ENCODE measurements at regions not wholly inside any gene's neighbourhood (a gene's known extent, or its start where the extent isn't known, plus 50 kb on each side); places are given as distances from the start of the nearest gene placed in this dataset.

DNA sequence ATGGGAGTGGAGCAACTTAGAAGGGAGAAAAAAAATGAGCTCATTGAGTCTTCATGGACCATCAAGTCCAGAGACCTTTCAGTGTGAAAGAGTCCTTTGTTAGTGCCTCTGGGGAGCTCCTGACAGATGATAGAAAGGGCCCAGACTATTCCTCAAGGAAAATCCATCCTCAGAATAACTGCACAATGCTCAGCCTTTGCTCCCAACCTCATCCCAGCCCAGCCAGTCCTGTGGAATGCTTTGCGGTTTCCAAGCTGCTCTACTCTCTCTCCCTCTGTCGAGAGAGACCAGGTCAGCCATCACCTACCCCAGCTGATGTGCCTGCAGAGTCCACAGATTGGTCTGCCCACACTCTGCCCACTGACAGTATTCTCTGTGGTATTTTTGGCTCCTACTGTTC is 406.2 kb downstream of the MFSD1 start:
- H3K36me3 Mint-ChIP-seq (ENCODE audit: low read depth) = no peaks in the 10 kb centered on the region
- no peak overlapping the region for H3K27ac Mint-ChIP-seq
- ATAC-seq = no peak
- ChIA-PET POLR2A (no interaction called here), CTCF (interaction anchor here (1.0 kb wide), 1 partner anchor 38 kb away, joined by 3 read pairs; no protein-coding TSS in a partner anchor)
- no peak overlapping the region for H3K4me3 Mint-ChIP-seq
- no peaks in the 10 kb centered on the region for H3K9me3 Mint-ChIP-seq
- no peaks in the 10 kb centered on the region for H3K4me1 Mint-ChIP-seq (ENCODE audit: low read depth)
- no peak for DNase-seq
- intact Hi-C loops (cut with micrococcal nuclease) = no loop called here
- TF ChIP-seq, protein P1, sequence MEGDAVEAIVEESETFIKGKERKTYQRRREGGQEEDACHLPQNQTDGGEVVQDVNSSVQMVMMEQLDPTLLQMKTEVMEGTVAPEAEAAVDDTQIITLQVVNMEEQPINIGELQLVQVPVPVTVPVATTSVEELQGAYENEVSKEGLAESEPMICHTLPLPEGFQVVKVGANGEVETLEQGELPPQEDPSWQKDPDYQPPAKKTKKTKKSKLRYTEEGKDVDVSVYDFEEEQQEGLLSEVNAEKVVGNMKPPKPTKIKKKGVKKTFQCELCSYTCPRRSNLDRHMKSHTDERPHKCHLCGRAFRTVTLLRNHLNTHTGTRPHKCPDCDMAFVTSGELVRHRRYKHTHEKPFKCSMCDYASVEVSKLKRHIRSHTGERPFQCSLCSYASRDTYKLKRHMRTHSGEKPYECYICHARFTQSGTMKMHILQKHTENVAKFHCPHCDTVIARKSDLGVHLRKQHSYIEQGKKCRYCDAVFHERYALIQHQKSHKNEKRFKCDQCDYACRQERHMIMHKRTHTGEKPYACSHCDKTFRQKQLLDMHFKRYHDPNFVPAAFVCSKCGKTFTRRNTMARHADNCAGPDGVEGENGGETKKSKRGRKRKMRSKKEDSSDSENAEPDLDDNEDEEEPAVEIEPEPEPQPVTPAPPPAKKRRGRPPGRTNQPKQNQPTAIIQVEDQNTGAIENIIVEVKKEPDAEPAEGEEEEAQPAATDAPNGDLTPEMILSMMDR (IDR thresholded peaks at IDR 0.05) = no peak
- H3K27me3 Mint-ChIP-seq = no peaks in the 10 kb centered on the region

DNA sequence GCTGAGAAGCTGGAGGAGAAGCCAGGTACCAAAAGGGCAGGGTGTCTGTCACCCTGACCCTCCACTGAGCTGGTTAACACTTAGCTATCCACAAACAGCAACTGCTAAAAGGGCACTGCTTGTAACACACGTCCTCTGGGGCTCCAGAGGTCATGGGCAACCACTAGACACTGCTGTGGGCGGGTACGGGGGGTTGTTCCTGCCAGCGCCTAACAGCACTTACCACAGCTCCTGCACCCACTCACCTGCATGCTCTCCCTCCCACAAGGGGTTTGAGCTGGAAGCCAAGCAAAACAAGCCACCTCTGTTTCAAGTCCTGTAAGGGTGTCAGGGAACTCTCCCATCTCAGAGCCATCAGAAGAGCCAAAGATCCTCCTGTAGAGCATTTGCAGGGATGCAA is 407.6 kb downstream of the MFSD1 start:
- ChIA-PET CTCF (no interaction called here), POLR2A (no interaction called here)
- H3K27ac Mint-ChIP-seq = no peak overlapping the region

DNA sequence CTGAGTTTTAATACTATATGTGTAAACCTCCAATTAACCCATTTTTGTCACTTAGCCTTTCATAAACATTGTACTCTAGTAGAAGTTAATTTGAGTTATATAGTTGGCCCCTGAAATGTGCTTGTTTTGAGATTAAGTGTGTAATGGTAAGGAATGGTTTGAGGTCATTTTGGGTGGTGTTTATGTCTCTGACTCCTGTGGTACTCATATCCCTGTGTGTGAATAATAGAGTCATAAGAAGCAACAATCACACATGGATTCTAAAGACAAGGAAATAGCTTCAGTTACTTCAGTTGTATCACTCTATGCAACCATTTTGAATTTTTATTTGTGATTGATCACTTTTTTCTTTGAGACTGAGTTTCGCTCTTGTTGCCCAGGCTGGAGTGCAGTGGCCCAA is 408.5 kb downstream of the MFSD1 start:
- DNase-seq = no peak
- POLR2A ChIA-PET = no interaction called here
- CTCF ChIA-PET = no interaction called here
- intact Hi-C loops (cut with micrococcal nuclease) = no loop called here
- H3K4me3 Mint-ChIP-seq = no peak overlapping the region
- H3K27me3 Mint-ChIP-seq = peaks cover 1% of the 10 kb centered on the region
- no peaks in the 10 kb centered on the region for H3K36me3 Mint-ChIP-seq (ENCODE audit: low read depth)
- no peaks in the 10 kb centered on the region for H3K9me3 Mint-ChIP-seq
- no peak overlapping the region for H3K27ac Mint-ChIP-seq
- no peaks in the 10 kb centered on the region for H3K4me1 Mint-ChIP-seq (ENCODE audit: low read depth)
- no peak for ATAC-seq
- TF ChIP-seq, protein P1 (IDR thresholded peaks at IDR 0.05) = no peak

More for the DNA sequence above, 407.6 kb downstream of the MFSD1 start:
- H3K4me1 Mint-ChIP-seq (ENCODE audit: low read depth) = no peaks in the 10 kb centered on the region
- no peaks in the 10 kb centered on the region for H3K36me3 Mint-ChIP-seq (ENCODE audit: low read depth)
- intact Hi-C loops (cut with micrococcal nuclease) = no loop called here
- TF ChIP-seq, protein P1 (IDR thresholded peaks at IDR 0.05) = no peak
- no peak overlapping the region for H3K4me3 Mint-ChIP-seq
- H3K27me3 Mint-ChIP-seq = no peaks in the 10 kb centered on the region
- DNase-seq (no peak), ATAC-seq (no peak)
- no peaks in the 10 kb centered on the region for H3K9me3 Mint-ChIP-seq

DNA sequence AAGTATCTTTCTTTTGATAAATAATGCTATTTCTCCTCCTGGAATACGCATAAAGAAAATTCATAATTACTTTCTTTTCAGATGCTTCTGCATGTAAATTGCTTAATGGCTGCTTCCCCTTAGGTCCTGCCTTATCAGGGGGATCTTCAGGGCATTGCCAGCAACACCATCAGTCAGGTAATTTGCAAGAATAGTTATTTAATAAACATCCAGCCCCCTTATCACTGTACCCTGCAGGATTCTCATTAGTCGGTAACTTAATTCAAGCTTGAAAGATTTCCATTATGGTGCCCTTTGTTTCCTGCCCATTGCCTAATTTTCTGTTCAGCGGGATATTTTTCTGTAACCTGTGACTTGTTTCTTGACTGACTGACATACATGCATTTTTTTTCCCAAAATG is 414.5 kb downstream of the MFSD1 start:
- peaks cover 6% of the 10 kb centered on the region for H3K27me3 Mint-ChIP-seq
- H3K9me3 Mint-ChIP-seq = no peaks in the 10 kb centered on the region
- ChIA-PET POLR2A (no interaction called here), CTCF (no interaction called here)
- ATAC-seq (no peak), DNase-seq (no peak)
- no peaks in the 10 kb centered on the region for H3K4me1 Mint-ChIP-seq (ENCODE audit: low read depth)
- TF ChIP-seq, protein P1 (IDR thresholded peaks at IDR 0.05) = no peak
- H3K27ac Mint-ChIP-seq = no peak overlapping the region
- H3K4me3 Mint-ChIP-seq = no peak overlapping the region
- no peaks in the 10 kb centered on the region for H3K36me3 Mint-ChIP-seq (ENCODE audit: low read depth)
- intact Hi-C loops (cut with micrococcal nuclease) = no loop called here

DNA sequence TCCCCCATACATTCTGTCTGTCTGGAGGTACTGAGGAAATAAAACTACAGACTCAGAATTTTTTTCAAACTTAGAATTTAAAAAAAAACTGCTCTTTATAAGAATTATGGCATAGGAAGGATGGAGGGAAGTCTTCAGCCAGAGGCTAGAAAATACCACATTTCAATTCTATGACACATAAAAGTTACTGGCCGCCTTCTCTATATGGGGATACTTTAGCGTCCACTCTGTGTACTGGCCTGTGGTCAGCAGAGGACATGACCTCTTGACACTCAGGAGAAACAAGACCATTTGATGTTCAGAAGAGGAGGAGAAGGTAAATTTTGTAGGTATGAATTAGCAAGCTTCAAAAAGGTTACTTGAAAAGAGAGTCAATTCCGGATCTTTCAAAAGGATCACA is 417.4 kb downstream of the MFSD1 start:
- no peak overlapping the region for H3K27ac Mint-ChIP-seq
- POLR2A ChIA-PET = no interaction called here
- CTCF ChIA-PET = no interaction called here

More for the DNA sequence above, 417.4 kb downstream of the MFSD1 start:
- Mint-ChIP-seq H3K36me3 (ENCODE audit: low read depth) (no peaks in the 10 kb centered on the region), H3K4me1 (ENCODE audit: low read depth) (no peaks in the 10 kb centered on the region), H3K4me3 (no peak overlapping the region), H3K27me3 (peaks cover 6% of the 10 kb centered on the region), H3K9me3 (no peaks in the 10 kb centered on the region)
- TF ChIP-seq, protein P1 (IDR thresholded peaks at IDR 0.05) = no peak
- DNase-seq (no peak), ATAC-seq (no peak)
- intact Hi-C loops (cut with micrococcal nuclease) = no loop called here
